ENCODE measurements at regions not wholly inside any gene's neighbourhood (a gene's known extent, or its start where the extent isn't known, plus 50 kb on each side); places are given as distances from the start of the nearest gene placed in this dataset.
"Not testable (repeated sequence)": the region's sequence is repeated elsewhere in the genome, so short reads cannot be mapped to it uniquely, and the experiment has no call there.

DNA sequence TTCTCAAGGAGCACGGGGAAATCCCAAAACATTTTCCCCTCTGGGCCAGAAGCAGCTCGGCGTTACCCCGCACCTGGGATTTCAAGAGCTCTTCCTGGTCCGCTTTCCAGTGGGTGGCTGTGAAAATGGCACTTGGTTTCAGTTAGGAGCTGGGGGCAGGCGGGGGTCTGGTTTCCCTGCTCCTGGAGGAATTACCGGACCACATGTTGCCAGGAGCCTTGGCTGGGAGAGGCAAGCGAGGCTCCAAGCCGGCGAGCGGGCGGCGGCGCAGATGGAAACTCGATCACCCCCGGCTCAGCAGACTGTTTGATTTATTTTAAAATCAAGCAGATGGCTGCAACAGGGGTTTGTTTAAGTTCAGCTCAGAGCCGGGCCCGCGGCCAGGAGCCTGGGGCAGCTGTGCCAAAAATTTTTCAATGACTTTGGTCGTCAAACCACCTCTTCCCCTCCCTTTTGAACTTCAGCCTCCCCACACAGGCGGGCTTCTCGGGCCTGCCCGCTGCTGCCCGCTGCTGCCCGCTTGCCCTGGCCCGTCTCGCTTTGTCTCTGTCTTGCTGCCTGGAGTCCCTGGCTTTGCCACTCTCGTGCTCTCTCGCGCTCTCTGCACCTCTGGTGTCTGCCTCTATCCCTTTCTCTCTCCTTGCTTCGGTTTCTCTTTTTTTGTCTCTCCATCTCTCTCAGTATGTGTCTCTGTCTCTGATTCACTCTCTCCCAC lies 108.0 kb upstream of the CIBAR2 start:
- no peak for DNase-seq (ENCODE audit: low read depth in 2 of 3, low spot score in 2 of 3)

- DNase-seq (ENCODE audit: low read depth in 2 of 3, low spot score in 2 of 3) = no peak
Measured at GRCh38 chr16:85220964-85221731, 108.9 kb upstream of the CIBAR2 start.

- DNase-seq (ENCODE audit: low read depth in 2 of 3, low spot score in 2 of 3) = no peak
Measured at GRCh38 chr16:85221771-85222154, 109.5 kb upstream of the CIBAR2 start.

DNA sequence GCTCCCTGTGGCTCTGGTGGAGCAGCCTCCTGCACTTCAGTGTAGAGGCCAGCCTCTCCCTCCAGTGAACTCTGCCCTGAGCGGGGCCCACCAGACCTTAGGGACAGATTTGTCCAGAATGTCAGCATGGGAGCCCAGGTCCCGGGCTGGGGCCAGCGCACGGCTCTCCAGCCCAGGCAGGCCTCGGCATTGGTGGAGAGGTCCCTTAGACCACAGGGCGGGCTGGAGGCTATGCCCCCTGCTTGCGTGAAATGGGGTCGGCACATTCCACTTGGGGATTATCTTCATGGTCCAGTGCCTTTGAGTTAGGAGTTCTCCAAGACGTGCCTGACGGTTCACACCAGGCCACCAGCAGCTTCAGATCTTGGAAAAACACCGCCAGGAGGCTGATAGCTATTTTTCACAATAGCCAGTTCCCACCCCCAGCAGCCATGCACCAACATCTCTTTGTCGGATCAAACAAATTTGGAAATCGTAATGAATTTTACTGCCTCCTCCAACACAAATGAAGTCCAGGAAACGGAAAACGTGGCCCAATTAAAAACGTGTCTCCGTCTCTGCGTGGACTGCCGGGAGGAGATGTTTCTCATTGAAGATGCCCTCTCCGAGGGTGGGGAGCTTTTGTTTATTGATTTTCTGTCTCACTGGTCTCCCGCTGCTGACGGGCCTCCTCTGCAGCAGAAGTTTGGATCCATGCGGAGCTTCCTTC lies 110.0 kb upstream of the CIBAR2 start:
- DNase-seq (ENCODE audit: low read depth in 2 of 3, low spot score in 2 of 3) = no peak

- DNase-seq (ENCODE audit: low read depth in 2 of 3, low spot score in 2 of 3) = no peak
Measured at GRCh38 chr16:85225257-85225656, 113.0 kb upstream of the CIBAR2 start.

- no peak for DNase-seq (ENCODE audit: low read depth in 2 of 3, low spot score in 2 of 3)
Measured at GRCh38 chr16:85225721-85226120, 113.4 kb upstream of the CIBAR2 start.

DNA sequence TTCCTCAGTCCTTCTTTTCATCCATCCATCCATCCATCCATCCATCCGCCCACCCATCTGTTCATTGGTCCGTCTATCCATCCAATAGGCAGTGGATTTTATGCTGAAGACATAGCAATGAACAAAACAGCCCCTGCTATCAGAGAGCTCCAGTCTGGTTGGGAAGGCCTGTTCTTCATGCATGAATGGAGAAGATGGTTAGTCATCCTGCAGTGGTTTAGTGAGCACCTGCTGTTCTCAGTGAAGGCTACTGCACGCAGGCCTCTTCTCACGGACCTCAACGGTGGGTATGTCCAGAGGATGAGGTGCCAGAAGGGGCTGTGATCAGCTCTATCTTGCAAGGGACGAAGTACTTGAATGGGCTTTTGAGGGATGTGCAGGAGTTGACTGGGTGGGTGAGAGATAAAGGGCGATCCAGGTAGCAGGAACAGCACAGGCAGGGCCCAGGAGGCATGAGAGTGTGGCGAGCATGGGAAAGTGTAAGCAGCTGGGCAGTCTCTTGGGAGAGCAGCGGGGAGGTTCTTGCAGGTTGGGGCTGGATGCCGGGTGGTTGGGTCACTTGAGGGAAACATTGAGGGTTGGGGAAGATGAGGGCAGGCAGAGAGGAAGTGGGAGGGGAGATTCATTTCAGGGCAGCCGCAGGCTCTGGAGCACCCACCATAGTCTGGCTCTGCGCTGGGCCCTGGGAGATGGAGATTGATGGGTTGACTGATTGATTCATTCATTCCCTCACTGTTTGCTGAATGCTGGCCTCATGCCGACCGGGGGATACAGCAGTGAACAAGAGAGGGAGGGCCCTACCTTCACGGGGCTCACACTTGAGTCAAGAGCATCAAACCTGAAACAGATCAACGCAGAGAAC lies 115.0 kb upstream of the CIBAR2 start:
- DNase-seq (ENCODE audit: low read depth in 2 of 3, low spot score in 2 of 3) = no peak

DNA sequence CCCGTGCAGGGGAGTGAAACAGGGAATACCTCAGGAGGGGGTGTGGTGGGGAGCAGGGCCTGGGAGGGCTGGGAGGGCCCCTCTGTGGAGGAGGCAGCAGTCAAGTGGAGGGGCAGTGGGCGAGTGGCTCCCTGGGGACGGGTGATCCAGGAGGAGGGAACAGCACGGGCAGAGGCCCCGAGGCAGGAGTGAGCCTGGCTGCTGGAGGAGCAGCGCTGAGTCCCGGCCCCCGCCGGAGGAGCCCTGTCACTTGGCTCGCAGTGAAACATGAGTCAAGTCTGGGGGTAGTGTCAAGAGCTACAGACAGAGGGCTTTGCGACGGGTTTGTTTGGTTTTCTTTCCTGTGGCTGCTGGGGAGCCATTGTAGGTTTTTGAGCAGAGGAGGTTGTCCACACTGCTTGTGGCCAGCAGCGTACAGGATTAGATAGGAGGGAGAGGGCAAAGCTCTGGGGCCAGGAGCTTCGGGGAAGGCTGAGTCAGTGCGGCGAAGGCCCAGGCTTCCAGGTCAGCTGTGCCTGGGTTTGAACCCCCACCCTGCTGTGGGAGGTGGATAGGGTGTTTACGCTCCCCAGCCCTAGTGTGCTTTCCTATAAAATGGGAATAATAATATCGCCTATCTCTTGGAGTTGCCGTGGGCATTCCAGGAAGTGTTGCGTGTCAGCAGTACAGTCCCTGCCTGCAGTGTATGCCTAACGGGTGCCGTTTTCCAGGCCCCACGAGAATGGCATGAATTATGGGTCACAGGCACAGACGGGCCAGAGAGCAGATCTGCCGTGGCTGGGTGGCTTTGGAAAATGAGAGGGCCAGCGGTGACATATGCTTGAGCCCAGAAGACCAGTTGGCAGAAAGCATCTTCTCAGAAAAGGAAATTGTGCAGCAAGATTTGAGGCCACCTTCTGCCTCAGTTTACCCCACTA lies 115.9 kb upstream of the CIBAR2 start:
- DNase-seq (ENCODE audit: low read depth in 2 of 3, low spot score in 2 of 3) = no peak

GRCh38 chr16:85228970-85229430 lies 116.7 kb upstream of the CIBAR2 start:
- no peak for DNase-seq (ENCODE audit: low read depth in 2 of 3, low spot score in 2 of 3)

GRCh38 chr16:85229869-85230462 lies 117.7 kb upstream of the CIBAR2 start:
- DNase-seq (ENCODE audit: low read depth in 2 of 3, low spot score in 2 of 3) = no peak

DNA sequence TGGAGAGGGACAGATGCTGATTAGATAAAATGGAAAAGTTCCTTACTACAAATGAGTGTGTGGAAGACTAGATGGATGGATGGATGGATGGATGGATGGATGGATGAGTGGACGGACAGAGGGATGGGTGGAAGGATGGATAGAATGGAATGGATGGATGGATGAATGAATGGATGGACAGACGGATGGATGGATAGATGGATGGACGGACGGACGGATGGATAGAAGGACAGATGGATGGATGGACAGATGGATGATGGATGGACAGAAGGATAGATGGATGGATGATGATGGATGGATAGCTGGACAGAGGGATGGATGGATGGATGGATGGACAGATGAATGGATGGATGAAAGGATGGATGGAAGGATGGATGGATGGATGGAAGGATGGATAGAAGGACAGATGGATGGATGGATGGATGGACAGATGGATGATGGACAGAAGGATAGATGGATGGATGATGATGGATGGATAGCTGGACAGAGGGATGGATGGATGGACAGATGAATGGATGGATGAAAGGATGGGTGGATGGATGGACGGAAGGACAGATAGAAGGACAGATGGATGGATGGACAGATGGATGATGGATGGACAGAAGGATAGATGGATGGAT lies 118.6 kb upstream of the CIBAR2 start:
- DNase-seq (ENCODE audit: low read depth in 2 of 3, low spot score in 2 of 3) = not testable (repeated sequence)

DNA sequence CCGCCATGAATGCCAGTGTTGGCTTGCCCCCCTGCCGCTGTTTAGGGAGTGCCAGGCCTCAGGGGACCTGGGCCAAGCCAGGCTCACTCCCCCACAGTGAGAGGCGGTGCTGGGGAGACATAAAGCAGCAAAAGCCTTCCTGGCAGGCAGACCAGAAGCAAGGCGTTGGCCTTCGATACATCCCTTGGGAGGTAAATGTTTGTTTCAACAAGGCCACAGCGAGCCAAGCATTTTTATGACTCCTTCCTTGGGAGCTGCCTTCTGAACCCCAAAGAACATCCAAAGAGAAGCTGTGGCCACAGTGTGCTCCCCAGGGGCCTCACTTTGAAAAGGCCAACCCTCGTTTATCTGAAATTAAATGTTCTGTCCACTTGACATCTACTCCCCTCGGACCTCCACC lies 119.7 kb upstream of the CIBAR2 start:
- DNase-seq (ENCODE audit: low read depth in 2 of 3, low spot score in 2 of 3) = no peak

DNA sequence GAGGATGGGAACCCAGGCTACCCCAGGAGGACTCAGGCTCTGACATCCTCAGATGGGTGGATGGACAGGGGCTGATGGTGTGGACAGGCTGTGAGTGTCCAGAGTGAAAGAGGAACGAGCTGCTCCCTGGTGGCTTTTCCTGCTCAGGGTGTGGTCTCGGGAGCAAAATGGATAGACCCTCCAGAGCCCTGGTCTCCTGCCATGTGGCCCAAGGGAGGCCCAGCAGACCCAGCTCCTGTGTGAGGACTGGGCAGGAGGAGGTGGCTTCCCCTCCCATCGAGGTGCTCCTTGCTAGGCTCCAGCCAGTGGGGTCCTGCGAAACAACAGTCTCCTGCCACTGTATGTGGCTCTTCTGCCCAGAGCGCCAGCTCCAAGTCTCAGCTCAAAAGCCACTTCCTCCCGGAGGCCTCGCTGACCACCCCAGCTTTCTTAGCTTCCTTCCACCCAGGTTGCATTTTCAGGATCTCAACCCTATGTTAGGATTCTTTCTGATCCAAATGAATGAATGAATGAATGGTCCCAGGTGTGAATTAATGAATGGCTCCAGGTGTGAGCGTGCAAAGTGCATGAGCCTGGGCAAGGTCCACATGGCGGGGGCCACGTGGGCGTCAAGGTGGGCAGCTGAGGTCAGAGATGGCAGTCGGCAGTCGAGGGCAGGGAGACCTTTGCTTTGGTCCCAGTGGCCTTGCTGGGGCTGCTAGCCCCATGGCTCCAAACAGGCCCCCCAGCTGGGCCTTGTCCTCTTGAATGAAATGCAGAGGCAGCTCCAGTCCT lies 120.3 kb upstream of the CIBAR2 start:
- no peak for DNase-seq (ENCODE audit: low read depth in 2 of 3, low spot score in 2 of 3)

DNA sequence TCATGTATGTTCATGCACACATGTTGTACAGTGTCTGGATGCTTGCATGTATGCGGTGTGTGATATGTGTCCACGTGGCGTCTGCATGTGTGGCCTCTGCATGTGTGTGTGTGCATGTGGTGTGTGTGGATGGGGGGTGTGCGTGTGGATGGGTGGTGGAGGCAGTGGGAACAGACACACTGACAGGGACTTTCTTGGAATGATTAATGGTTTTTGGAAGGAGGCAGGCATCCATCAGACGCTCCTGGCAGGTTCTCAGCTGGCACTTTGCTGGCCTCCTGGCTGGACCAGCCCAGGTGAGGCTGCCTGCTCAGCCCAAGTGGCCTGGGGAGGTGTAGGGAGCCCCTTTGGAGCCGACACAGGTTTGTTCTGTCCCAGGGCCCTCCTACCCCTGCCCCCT lies 121.2 kb upstream of the CIBAR2 start:
- DNase-seq (ENCODE audit: low read depth in 2 of 3, low spot score in 2 of 3) = no peak

GRCh38 chr16:85234310-85235204 lies 122.3 kb upstream of the CIBAR2 start:
- no peak for DNase-seq (ENCODE audit: low read depth in 2 of 3, low spot score in 2 of 3)

DNA sequence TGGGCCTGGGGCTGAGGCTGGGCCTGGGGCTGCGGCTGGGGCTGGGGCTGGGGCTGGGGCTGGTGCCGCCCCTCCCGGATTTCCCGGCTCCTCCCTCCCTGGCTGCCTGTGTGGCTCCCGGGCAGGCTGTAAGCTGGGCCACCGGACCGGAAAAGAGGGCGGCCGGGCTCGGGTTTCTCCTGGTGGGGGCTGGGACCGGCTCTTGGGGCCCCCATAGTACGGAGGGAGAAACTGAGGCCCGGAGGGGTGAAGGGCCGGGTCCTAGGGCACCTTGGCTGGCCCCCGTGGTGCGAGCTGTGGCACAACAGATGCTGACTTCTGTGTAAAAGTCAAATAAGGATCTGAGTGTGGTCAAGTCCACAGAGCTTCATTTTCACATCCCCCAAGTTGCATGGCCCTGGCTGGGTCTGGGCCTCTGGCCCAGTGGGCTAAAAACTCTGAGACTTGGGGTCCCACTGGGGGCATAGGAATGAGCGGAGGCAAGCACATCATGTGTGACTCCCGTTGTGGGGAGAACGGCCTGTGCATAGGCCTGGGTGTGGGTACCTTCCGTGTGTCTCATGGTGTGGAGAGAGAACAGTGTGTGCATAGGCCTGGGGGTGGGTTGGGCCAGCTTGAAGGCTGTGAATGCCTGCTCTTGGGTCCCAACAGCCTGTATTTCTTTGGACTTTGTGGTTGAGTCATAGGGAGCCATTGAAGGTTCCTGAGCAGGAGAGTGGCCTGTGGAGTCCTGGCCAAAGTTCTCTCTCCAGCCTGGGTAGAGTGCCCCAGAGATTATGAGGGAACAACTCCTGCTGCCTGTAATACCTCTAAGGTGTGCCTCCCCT lies 123.9 kb upstream of the CIBAR2 start:
- no peak for DNase-seq (ENCODE audit: low read depth in 2 of 3, low spot score in 2 of 3)

GRCh38 chr16:85236818-85237150 lies 124.5 kb upstream of the CIBAR2 start:
- DNase-seq (ENCODE audit: low read depth in 2 of 3, low spot score in 2 of 3) = no peak

All from activated CD8-positive, alpha-beta memory T cell treated with anti-CD3 and anti-CD28 coated beads for 48 hours (primary cell).